Endothelial cell of hepatic sinusoid (primary cell): ENCODE measurements at regions not wholly inside any gene's neighbourhood (a gene's known extent, or its start where the extent isn't known, plus 50 kb on each side); places are given as distances from the start of the nearest gene placed in this dataset.
"Not testable (repeated sequence)": the region's sequence is repeated elsewhere in the genome, so short reads cannot be mapped to it uniquely, and the experiment has no call there.

Experiments used
- in situ Hi-C: cut with HindIII; loops from 2 replicates; pipeline ENCODE4 v1.10.0; 2017; ENCODE audit warnings: low sequenced_read_pairs

GRCh38 chr2:38243186-38243880, 133.7 kb downstream of the ATL2 start:
- in situ Hi-C loops: no loop called here

- in situ Hi-C loops: no loop called here
These were observed 137.6 kb downstream of the ATL2 start for GRCh38 chr2:38239452-38239851.

GRCh38 chr2:38238705-38239104, 138.4 kb downstream of the ATL2 start:
- in situ Hi-C loops: not testable (repeated sequence)

- in situ Hi-C loops: no loop called here
These were observed 139.8 kb downstream of the ATL2 start for GRCh38 chr2:38237311-38237710.

GRCh38 chr2:38233231-38233983, 143.7 kb downstream of the ATL2 start:
- in situ Hi-C loops: no loop called here

GRCh38 chr2:38232454-38232853, 144.6 kb downstream of the ATL2 start:
- in situ Hi-C loops: no loop called here

GRCh38 chr2:38230756-38231155, 146.3 kb downstream of the ATL2 start:
- in situ Hi-C loops: no loop called here

- in situ Hi-C loops: no loop called here
These were observed 148.3 kb downstream of the ATL2 start for GRCh38 chr2:38228753-38229152.

- in situ Hi-C loops: no loop called here
These were observed 149.0 kb upstream of the CYP1B1 start for GRCh38 chr2:38224821-38225437.

- in situ Hi-C loops: no loop called here
These were observed 148.2 kb upstream of the CYP1B1 start for GRCh38 chr2:38224181-38224580.

GRCh38 chr2:38223256-38223655, 147.3 kb upstream of the CYP1B1 start:
- in situ Hi-C loops: no loop called here

- in situ Hi-C loops: no loop called here
These were observed 144.2 kb upstream of the CYP1B1 start for GRCh38 chr2:38220164-38220563.

GRCh38 chr2:38218995-38219394, 143.0 kb upstream of the CYP1B1 start:
- in situ Hi-C loops: no loop called here

- in situ Hi-C loops: no loop called here
These were observed 142.6 kb upstream of the CYP1B1 start for GRCh38 chr2:38218591-38218991.

GRCh38 chr2:38217401-38218188, 141.6 kb upstream of the CYP1B1 start:
- in situ Hi-C loops: no loop called here

GRCh38 chr2:38216886-38217285, 140.9 kb upstream of the CYP1B1 start:
- in situ Hi-C loops: no loop called here

GRCh38 chr2:38215993-38216392, 140.0 kb upstream of the CYP1B1 start:
- in situ Hi-C loops: no loop called here

GRCh38 chr2:38215522-38215921, 139.6 kb upstream of the CYP1B1 start:
- in situ Hi-C loops: no loop called here

GRCh38 chr2:38214209-38214717, 138.3 kb upstream of the CYP1B1 start:
- in situ Hi-C loops: no loop called here

- in situ Hi-C loops: no loop called here
These were observed 137.7 kb upstream of the CYP1B1 start for GRCh38 chr2:38213619-38214167.

- in situ Hi-C loops: no loop called here
These were observed 136.4 kb upstream of the CYP1B1 start for GRCh38 chr2:38212312-38212711.
